ENCODE measurements at regions not wholly inside any gene's neighbourhood (a gene's known extent, or its start where the extent isn't known, plus 50 kb on each side); places are given as distances from the start of the nearest gene placed in this dataset.

DNA sequence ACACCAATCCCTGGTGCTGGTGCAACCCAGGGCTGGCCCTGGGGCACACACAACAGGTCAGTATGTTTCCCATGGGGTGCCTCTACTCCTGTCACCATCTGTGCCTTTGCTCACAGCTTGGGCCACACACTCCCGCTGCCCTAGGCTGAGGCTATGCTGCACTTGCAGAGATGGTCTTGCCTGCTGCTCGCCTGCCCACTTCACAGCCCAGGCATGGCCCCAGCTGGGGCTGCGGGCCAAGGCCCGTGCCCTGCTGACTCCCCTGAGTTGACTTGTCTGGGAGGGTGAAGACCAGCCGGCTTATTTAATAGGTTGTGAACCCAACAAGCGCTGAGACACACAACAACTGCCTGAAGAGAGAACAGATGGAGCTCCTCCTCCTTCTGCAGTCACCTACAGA, 184.1 kb downstream of the ZNF33B start:
- TF ChIP-seq, protein P1, sequence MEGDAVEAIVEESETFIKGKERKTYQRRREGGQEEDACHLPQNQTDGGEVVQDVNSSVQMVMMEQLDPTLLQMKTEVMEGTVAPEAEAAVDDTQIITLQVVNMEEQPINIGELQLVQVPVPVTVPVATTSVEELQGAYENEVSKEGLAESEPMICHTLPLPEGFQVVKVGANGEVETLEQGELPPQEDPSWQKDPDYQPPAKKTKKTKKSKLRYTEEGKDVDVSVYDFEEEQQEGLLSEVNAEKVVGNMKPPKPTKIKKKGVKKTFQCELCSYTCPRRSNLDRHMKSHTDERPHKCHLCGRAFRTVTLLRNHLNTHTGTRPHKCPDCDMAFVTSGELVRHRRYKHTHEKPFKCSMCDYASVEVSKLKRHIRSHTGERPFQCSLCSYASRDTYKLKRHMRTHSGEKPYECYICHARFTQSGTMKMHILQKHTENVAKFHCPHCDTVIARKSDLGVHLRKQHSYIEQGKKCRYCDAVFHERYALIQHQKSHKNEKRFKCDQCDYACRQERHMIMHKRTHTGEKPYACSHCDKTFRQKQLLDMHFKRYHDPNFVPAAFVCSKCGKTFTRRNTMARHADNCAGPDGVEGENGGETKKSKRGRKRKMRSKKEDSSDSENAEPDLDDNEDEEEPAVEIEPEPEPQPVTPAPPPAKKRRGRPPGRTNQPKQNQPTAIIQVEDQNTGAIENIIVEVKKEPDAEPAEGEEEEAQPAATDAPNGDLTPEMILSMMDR (IDR thresholded peaks at IDR 0.05), result no peak

DNA sequence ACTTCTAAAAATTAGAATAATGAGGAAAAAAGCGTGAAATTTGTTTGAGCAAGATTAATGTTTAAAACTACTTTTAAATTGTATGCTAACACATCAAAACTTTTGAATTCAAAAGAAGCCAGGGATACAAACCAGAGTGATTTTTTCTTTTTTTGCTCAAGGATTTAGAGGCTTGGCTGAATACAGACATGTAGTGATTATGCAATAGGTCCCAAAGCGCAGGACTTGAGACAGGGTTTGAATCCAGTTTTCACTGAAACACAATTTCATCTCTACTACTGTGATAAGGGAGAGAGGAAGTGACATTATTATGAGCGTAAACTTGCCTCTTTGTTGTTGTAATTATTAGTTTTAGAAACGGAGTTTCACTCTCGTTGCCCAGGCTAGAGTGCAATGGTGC, 207.3 kb downstream of the ZNF33B start:
- TF ChIP-seq, protein P1 (IDR thresholded peaks at IDR 0.05), result no peak

DNA sequence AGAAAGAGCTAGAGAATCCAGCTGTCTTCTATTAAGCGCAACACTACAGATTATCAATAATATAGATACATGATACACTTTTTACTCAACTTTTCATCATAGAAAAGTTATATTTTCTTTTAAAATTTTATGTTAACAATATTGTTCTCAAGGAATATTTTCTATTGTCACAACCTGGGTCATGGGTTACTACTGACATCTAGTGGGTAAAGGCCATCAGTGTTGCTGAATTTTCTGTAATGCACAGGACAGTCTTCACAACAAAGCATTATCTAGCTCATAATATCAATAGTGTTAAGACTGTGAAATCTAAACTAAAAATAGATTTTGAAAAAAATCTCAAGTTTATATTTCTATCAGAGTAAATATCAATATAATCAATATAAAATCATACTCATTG, 209.8 kb downstream of the ZNF33B start:
- TF ChIP-seq, protein P1 (IDR thresholded peaks at IDR 0.05), result peak; percentile 79

DNA sequence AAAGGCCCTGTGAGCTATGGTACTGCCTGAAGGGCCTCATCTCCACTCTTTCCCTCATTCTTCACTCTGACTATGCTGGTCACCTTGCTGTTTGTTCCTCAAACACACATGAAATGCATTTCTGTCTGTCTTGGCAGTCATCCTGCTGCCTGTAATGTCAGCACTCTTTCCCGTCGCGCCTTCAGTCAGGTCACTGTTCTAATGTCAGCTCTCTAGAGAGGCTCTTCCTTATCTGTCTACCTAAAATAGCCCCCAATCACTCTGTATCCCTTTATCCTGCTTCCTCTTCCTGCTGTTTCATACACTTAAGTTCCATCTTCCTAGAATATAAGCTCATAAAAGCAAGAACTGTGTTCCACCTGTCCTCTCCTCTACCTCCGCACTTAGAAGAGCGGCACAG, 215.5 kb downstream of the ZNF33B start:
- TF ChIP-seq, protein P1 (IDR thresholded peaks at IDR 0.05), result no peak

DNA sequence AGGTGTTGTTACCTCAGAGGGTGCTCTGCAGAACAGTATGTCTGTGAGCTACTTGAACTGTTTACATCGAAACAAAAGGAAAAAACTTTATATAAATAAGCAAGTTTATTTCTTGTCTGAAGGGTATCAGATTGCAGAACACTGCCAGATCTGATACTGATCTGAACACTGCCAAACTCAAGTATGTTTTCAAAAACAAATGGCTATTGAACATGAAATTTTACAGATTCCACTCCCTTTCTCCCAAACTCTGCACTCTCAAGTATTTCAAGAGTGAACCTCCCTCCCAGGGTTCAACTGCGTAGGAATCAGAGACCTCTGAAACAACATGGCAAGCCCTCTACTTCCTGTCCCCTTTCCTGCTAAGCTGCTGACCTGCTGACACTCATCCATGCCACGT, 216.6 kb downstream of the ZNF33B start:
- TF ChIP-seq, protein P1 (IDR thresholded peaks at IDR 0.05), result no peak

DNA sequence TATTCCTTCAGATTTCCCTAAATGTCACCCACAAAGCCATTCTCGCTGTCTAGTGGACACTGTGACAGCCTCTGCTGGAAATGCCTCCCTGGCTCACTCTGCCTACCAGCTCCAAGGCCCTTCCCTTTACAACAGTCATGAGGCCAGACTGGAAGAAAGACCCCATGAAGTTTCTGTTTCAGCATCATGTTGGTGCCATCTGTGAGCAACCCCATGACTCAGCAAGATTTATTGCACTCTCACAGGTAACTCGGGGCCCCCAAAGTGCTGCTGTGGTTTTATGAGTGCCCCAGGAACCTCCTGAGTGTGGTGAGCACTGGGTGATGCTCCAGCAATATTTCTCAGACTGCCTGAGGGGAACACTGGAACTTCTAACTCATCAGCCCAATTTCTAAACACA, 218.6 kb downstream of the ZNF33B start:
- TF ChIP-seq, protein P1 (IDR thresholded peaks at IDR 0.05), result no peak

DNA sequence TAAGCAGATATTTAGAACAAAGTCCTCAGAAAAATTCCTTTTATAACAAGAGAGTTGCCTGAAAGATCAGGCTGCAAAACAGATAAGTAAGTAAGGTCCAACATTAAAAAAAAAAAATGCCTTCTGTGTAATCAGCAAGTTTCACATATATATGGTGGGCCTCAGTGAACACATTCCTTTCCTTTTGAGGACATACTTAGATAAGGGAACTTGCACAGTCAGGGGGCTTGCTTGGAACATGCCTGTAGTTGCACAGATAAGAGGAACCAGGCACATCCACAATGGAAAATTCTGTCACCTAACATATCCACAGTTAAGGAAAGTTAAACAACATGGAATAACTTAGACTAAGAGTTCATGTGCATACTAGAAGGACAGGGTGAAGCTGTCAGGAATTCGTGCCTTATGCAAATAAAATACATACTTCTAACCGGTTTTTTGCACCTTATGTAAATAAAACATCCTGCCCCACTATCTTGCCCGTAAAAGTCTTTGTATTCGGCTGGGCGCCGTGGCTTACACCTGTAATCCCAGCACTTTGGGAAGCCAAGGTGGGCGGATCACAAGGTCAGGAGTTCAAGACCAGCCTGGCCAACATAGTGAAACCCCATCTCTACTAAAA, 257.3 kb downstream of the ZNF33B start:
- TF ChIP-seq, protein P1 (IDR thresholded peaks at IDR 0.05), result no peak

Data from LNCAP (cell line).